NB4 (cell line): ENCODE measurements at regions not wholly inside any gene's neighbourhood (a gene's known extent, or its start where the extent isn't known, plus 50 kb on each side); places are given as distances from the start of the nearest gene placed in this dataset.
A peak's percentile ranks its signal among the peaks of the same experiment; 100 is the strongest.

Experiments
- CTCF ChIP-seq: IDR thresholded peaks from one replicate; pipeline ENCODE4 v1.5.1; 2012; ENCODE audit warnings: low read depth, low read length
- POLR2A ChIP-seq: IDR thresholded peaks from 2 replicates; pipeline ENCODE4 v1.6.1; 2011; ENCODE audit warnings: mild to moderate bottlenecking; ENCODE audit not compliant: insufficient read length; ENCODE audit errors: extremely low read depth

DNA sequence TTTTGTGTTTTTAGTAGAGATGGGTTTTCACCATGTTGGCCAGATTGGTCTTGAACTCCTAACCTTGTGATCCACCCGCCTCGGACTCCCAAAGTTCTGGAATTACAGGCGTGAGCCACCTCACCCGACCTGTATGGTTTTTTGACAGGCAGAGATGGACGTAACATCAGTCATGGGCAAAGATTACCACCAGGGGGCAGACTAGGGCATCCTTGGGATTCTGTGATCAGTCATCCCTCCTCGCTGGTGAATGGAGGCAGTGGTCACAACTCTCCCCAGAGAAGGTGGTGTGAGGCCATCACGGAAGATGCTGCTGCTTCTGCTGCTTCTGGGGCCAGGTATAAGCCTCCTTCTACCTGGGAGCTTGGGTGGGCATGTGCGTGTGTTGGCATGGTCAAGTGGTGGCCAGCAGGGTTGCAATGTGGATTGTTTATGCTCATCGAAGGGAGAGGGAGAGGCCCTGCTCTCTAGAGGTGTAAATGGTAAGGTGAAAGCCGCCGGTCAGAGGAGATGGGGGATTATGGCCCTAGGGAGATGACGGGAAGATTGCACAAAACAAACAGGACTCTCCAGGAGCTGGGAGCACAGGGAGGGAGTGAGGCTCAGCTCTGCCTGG lies 122.7 kb upstream of the PRSS1 start:
- TF ChIP-seq CTCF: peak; percentile 84
- TF ChIP-seq POLR2A: no peak
